Sigmoid colon (tissue), 4 donors: ENCODE measurements at regions not wholly inside any gene's neighbourhood (a gene's known extent, or its start where the extent isn't known, plus 50 kb on each side); places are given as distances from the start of the nearest gene placed in this dataset.

ENCODE experiments used
- EP300 ChIP-seq, 4 donors: sonication (generic); formaldehyde crosslinking; IDR thresholded peaks; one replicate each; pipeline ENCODE4 v1.6.1; 2017; ENCODE audit warnings: antibody characterized with exemption in 4 of 4
- POLR2A ChIP-seq, 2 donors: fragments of 450-650 bp; IDR thresholded peaks; one replicate each; pipeline ENCODE4 v1.6.1; 2016; ENCODE audit warnings: antibody characterized with exemption in 2 of 2, mild to moderate bottlenecking in 2 of 2, moderate library complexity in 2 of 2
- POLR2AphosphoS5 ChIP-seq, 4 donors: sonication (generic); formaldehyde crosslinking; IDR thresholded peaks; one replicate each; pipeline ENCODE4 v1.6.1; 2017; ENCODE audit warnings: antibody characterized with exemption in 4 of 4
- TF ChIP-seq, protein P1 (sequence below), 4 experiments: fragments of 450-650 bp in 3 of 4; fragments of 200-600 bp in 1 of 4; IDR thresholded peaks; one replicate each; pipeline ENCODE4 v1.5.1; 2016 to 2019; ENCODE audit warnings: antibody characterized with exemption in 4 of 4, mild to moderate bottlenecking in 3 of 4, moderate library complexity in 2 of 4

DNA sequence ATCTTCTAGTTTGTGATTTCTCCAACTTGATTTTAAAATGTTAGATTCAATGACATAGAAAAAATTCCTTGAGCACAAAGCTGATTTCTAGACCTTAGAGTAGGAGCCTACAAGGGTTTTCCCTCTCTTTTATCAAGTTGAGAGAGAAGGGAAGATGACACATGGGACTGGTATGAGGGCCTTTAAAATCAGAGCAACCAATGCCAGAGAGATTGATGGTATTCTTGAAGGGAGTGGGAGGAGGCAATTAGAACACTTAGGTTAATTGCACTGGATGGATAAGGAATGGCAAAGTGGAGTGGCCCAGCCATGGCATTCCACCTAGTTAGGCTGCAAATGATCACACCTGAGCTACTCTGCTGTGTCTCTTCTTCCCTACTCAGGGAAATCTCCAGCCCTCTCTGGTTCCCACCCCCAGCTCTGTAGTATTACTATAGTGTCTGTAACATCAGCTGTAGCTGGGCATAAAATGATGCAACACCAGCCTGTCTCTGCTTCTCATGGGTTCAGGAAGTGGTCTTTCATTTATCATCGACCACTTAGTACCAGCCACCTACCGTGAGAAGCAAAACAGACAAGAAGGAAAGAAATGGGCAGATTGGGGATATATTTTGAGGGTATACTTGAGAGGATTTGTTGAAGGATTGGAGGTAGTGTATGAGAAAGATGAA, 333.6 kb downstream of the DLEU7 start:
- TF ChIP-seq, protein P1, sequence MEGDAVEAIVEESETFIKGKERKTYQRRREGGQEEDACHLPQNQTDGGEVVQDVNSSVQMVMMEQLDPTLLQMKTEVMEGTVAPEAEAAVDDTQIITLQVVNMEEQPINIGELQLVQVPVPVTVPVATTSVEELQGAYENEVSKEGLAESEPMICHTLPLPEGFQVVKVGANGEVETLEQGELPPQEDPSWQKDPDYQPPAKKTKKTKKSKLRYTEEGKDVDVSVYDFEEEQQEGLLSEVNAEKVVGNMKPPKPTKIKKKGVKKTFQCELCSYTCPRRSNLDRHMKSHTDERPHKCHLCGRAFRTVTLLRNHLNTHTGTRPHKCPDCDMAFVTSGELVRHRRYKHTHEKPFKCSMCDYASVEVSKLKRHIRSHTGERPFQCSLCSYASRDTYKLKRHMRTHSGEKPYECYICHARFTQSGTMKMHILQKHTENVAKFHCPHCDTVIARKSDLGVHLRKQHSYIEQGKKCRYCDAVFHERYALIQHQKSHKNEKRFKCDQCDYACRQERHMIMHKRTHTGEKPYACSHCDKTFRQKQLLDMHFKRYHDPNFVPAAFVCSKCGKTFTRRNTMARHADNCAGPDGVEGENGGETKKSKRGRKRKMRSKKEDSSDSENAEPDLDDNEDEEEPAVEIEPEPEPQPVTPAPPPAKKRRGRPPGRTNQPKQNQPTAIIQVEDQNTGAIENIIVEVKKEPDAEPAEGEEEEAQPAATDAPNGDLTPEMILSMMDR (IDR thresholded peaks at IDR 0.05): no peak
- TF ChIP-seq POLR2A (IDR thresholded peaks at IDR 0.05) (no peak), EP300 (IDR thresholded peaks at IDR 0.05) (no peak), POLR2AphosphoS5 (IDR thresholded peaks at IDR 0.05) (no peak)
